ENCODE measurements at regions not wholly inside any gene's neighbourhood (a gene's known extent, or its start where the extent isn't known, plus 50 kb on each side); places are given as distances from the start of the nearest gene placed in this dataset.

GRCh38 chr14:48735607-48736006 lies 850.6 kb downstream of the RPS29 start:
- H3K9me1 ChIP-seq (ENCODE audit: control insufficient read depth, extremely low read depth, insufficient read depth, low read length) = no peaks in the 10 kb centered on the region

GRCh38 chr14:48731260-48731659 lies 854.9 kb downstream of the RPS29 start:
- FAIRE-seq (no peak), DNase-seq (ENCODE audit: low read depth, low spot score) (no peak)
- dilution Hi-C loops (cut with MboI; ENCODE audit: extremely low pct_ligation_motif_present, low sequenced_read_pairs) = no loop called here

More at GRCh38 chr14:48735607-48736006, 850.6 kb downstream of the RPS29 start:
- Histone ChIP-seq H3K79me2 (ENCODE audit: control insufficient read depth, insufficient read depth, low read length) (no peaks in the 10 kb centered on the region), H3K27ac (ENCODE audit: control insufficient read depth, insufficient read depth, low read length) (no peak overlapping the region), H3K4me1 (ENCODE audit: control insufficient read depth, extremely low read depth, insufficient read depth, low read length) (no peaks in the 10 kb centered on the region), H3K9ac (ENCODE audit: control insufficient read depth, extremely low read depth, insufficient read depth, low read length) (no peak overlapping the region), H3K9me3 (ENCODE audit: control insufficient read depth, low read depth, low read length) (no peaks in the 10 kb centered on the region), H4K20me1 (ENCODE audit: control insufficient read depth, extremely low read depth, insufficient read depth, low read length) (no peaks in the 10 kb centered on the region), H3K4me2 (ENCODE audit: control insufficient read depth, extremely low read depth, insufficient read depth, low read depth, low read length) (no peak overlapping the region), H3K36me3 (ENCODE audit: control insufficient read depth in 2 of 2, extremely low read depth in 1 of 2, insufficient read depth in 2 of 2, low read length in 2 of 2) (no peaks in the 10 kb centered on the region), H3K4me3 (ENCODE audit: control insufficient read depth in 2 of 3, extremely low read depth in 1 of 3, insufficient read depth in 2 of 3, low read depth in 1 of 3, low read length in 3 of 3) (no peak overlapping the region), H3K27me3 (ENCODE audit: control insufficient read depth, extremely low read depth, insufficient read depth, low read length) (no peaks in the 10 kb centered on the region), H2AFZ (ENCODE audit: control insufficient read depth, low read length) (no peak overlapping the region)
- no peak for TF ChIP-seq EZH2 (IDR thresholded peaks at IDR 0.05; ENCODE audit: low read length)
- TF ChIP-seq CTCF (optimal IDR thresholded peaks at IDR 0.05 in 1 of 3, IDR thresholded peaks at IDR 0.05 in 1 of 3, conservative IDR thresholded peaks at IDR 0.05 in 1 of 3; ENCODE audit: extremely low read depth in 1 of 3, insufficient read depth in 2 of 3, low read length in 3 of 3) = no peak
- DNase-seq (ENCODE audit: low read depth, low spot score) = no peak
- no peak for FAIRE-seq
- dilution Hi-C loops (cut with MboI; ENCODE audit: extremely low pct_ligation_motif_present, low sequenced_read_pairs) = no loop called here

More at GRCh38 chr14:48731260-48731659, 854.9 kb downstream of the RPS29 start:
- Histone ChIP-seq H3K79me2 (ENCODE audit: control insufficient read depth, insufficient read depth, low read length) (no peaks in the 10 kb centered on the region), H3K9me1 (ENCODE audit: control insufficient read depth, extremely low read depth, insufficient read depth, low read length) (no peaks in the 10 kb centered on the region), H3K9me3 (ENCODE audit: control insufficient read depth, low read depth, low read length) (no peaks in the 10 kb centered on the region), H3K27ac (ENCODE audit: control insufficient read depth, insufficient read depth, low read length) (no peak overlapping the region), H3K4me3 (ENCODE audit: control insufficient read depth in 2 of 3, extremely low read depth in 1 of 3, insufficient read depth in 2 of 3, low read depth in 1 of 3, low read length in 3 of 3) (no peak overlapping the region), H3K9ac (ENCODE audit: control insufficient read depth, extremely low read depth, insufficient read depth, low read length) (no peak overlapping the region), H3K27me3 (ENCODE audit: control insufficient read depth, extremely low read depth, insufficient read depth, low read length) (no peaks in the 10 kb centered on the region), H4K20me1 (ENCODE audit: control insufficient read depth, extremely low read depth, insufficient read depth, low read length) (no peaks in the 10 kb centered on the region), H2AFZ (ENCODE audit: control insufficient read depth, low read length) (no peak overlapping the region), H3K4me1 (ENCODE audit: control insufficient read depth, extremely low read depth, insufficient read depth, low read length) (no peaks in the 10 kb centered on the region), H3K36me3 (ENCODE audit: control insufficient read depth in 2 of 2, extremely low read depth in 1 of 2, insufficient read depth in 2 of 2, low read length in 2 of 2) (no peaks in the 10 kb centered on the region), H3K4me2 (ENCODE audit: control insufficient read depth, extremely low read depth, insufficient read depth, low read depth, low read length) (no peak overlapping the region)
- no peak for TF ChIP-seq CTCF (optimal IDR thresholded peaks at IDR 0.05 in 1 of 3, IDR thresholded peaks at IDR 0.05 in 1 of 3, conservative IDR thresholded peaks at IDR 0.05 in 1 of 3; ENCODE audit: extremely low read depth in 1 of 3, insufficient read depth in 2 of 3, low read length in 3 of 3)
- TF ChIP-seq EZH2 (IDR thresholded peaks at IDR 0.05; ENCODE audit: low read length) = no peak
